ENCODE measurements at regions not wholly inside any gene's neighbourhood (a gene's known extent, or its start where the extent isn't known, plus 50 kb on each side); places are given as distances from the start of the nearest gene placed in this dataset.

DNA sequence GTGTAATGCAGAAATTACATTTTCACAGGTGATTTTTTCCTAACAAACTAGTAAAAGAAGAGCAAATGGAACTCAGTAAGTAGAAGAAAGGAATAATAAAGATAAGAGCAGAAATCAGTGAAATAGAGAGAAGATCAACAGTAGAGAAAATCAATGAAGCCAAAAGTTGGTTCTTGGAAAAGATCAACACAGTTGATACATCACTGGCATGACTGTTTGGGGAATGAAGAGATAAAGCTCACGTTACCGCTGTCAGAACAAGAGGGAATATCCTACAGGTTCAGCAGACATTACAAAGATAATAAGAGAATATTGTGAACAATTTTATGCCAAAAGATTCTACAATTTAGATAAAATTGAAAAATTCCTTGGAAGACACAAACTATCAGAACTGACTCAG lies 146.4 kb downstream of the ACTR3B start:
- H3K4me3 ChIP-seq (ENCODE audit: low read depth, low read length), result no peak overlapping the region
- TF ChIP-seq, protein P1, sequence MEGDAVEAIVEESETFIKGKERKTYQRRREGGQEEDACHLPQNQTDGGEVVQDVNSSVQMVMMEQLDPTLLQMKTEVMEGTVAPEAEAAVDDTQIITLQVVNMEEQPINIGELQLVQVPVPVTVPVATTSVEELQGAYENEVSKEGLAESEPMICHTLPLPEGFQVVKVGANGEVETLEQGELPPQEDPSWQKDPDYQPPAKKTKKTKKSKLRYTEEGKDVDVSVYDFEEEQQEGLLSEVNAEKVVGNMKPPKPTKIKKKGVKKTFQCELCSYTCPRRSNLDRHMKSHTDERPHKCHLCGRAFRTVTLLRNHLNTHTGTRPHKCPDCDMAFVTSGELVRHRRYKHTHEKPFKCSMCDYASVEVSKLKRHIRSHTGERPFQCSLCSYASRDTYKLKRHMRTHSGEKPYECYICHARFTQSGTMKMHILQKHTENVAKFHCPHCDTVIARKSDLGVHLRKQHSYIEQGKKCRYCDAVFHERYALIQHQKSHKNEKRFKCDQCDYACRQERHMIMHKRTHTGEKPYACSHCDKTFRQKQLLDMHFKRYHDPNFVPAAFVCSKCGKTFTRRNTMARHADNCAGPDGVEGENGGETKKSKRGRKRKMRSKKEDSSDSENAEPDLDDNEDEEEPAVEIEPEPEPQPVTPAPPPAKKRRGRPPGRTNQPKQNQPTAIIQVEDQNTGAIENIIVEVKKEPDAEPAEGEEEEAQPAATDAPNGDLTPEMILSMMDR (IDR thresholded peaks at IDR 0.05; ENCODE audit: low read depth, low read length, missing control alignments), result no peak
- DNase-seq (ENCODE audit: low read depth), result no peak

GRCh38 chr7:152907042-152907761 lies 147.7 kb downstream of the ACTR3B start:
- TF ChIP-seq, protein P1 (IDR thresholded peaks at IDR 0.05; ENCODE audit: low read depth, low read length, missing control alignments), result no peak
- H3K4me3 ChIP-seq (ENCODE audit: low read depth, low read length), result no peak overlapping the region
- no peak for DNase-seq (ENCODE audit: low read depth)

DNA sequence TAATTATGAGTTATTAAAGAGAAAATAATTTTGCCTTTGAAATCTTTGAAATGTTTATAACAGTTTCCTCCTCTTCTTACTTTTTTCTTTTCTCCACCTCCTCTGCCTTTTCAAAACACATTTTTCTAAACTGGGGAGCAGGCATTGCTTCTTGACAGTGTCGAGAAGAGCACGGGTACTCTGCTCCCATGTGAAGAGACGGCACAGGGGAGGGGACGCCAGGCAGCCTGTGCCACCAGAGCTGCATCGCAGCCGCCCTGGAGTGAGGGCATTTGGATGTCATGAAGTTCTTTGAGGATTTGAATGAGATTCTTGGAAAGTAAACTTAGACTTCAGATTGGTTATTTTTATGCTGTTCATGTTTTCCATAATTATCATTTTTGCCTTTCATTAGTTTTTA lies 149.7 kb downstream of the ACTR3B start:
- no peak overlapping the region for H3K4me3 ChIP-seq (ENCODE audit: low read depth, low read length)
- DNase-seq (ENCODE audit: low read depth), result no peak
- TF ChIP-seq, protein P1 (IDR thresholded peaks at IDR 0.05; ENCODE audit: low read depth, low read length, missing control alignments), result no peak

GRCh38 chr7:152909683-152910544 lies 150.4 kb downstream of the ACTR3B start:
- no peak for DNase-seq (ENCODE audit: low read depth)
- no peak overlapping the region for H3K4me3 ChIP-seq (ENCODE audit: low read depth, low read length)
- TF ChIP-seq, protein P1 (IDR thresholded peaks at IDR 0.05; ENCODE audit: low read depth, low read length, missing control alignments), result no peak

GRCh38 chr7:152910545-152911225 lies 151.1 kb downstream of the ACTR3B start:
- H3K4me3 ChIP-seq (ENCODE audit: low read depth, low read length), result no peak overlapping the region
- TF ChIP-seq, protein P1 (IDR thresholded peaks at IDR 0.05; ENCODE audit: low read depth, low read length, missing control alignments), result no peak

DNA sequence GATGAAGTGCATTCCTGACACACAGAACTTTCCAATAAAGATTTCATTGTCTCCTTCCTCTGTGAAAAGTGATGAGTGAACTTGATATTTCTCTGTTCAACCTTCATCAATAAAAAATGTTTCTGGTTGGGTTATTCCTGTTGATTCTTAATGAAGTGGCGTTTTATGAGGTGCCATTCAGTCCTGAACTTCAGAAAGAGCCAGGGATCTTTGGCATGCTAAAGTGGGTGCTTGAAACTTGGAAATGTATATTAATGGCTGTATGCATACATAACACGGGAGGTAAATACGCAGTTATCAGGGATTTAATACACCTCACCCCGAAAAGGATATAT lies 151.6 kb downstream of the ACTR3B start:
- no peak overlapping the region for H3K4me3 ChIP-seq (ENCODE audit: low read depth, low read length)
- TF ChIP-seq, protein P1 (IDR thresholded peaks at IDR 0.05; ENCODE audit: low read depth, low read length, missing control alignments), result no peak
- no peak for DNase-seq (ENCODE audit: low read depth)

More at GRCh38 chr7:152910545-152911225, 151.1 kb downstream of the ACTR3B start:
- no peak for DNase-seq (ENCODE audit: low read depth)
